ENCODE measurements at regions not wholly inside any gene's neighbourhood (a gene's known extent, or its start where the extent isn't known, plus 50 kb on each side); places are given as distances from the start of the nearest gene placed in this dataset.

DNA sequence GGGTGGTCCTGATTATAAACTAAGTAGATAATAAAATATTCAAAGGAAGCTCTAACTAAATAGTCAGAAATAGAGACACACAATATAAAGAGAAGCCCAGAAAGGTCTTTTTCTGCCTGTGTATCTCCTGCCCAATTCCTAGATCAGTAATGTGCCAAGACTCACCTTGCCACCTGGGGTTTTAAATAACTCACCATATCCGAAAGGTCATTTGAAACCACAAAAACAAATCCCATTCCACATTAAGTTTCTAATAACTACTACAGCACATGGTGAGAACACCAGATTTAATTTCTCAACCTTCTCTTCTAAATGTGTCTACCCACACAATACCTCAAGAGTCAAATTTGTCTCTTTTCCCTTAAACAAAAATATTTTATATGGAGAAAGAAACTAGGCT, 75.2 kb downstream of the ZNF608 start:
- TF ChIP-seq, protein P1, sequence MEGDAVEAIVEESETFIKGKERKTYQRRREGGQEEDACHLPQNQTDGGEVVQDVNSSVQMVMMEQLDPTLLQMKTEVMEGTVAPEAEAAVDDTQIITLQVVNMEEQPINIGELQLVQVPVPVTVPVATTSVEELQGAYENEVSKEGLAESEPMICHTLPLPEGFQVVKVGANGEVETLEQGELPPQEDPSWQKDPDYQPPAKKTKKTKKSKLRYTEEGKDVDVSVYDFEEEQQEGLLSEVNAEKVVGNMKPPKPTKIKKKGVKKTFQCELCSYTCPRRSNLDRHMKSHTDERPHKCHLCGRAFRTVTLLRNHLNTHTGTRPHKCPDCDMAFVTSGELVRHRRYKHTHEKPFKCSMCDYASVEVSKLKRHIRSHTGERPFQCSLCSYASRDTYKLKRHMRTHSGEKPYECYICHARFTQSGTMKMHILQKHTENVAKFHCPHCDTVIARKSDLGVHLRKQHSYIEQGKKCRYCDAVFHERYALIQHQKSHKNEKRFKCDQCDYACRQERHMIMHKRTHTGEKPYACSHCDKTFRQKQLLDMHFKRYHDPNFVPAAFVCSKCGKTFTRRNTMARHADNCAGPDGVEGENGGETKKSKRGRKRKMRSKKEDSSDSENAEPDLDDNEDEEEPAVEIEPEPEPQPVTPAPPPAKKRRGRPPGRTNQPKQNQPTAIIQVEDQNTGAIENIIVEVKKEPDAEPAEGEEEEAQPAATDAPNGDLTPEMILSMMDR (IDR thresholded peaks at IDR 0.05), result no peak
- TF ChIP-seq TEAD4 (IDR thresholded peaks at IDR 0.05; ENCODE audit: borderline replicate concordance, insufficient read depth) (no peak), NFIC (IDR thresholded peaks at IDR 0.05; ENCODE audit: borderline replicate concordance) (no peak), EZH2phosphoT487 (IDR thresholded peaks at IDR 0.05; ENCODE audit: borderline replicate concordance, low read depth) (no peak), POLR2AphosphoS5 (IDR thresholded peaks at IDR 0.05; ENCODE audit: low read depth, low read length) (no peak), YY1 (IDR thresholded peaks at IDR 0.05; ENCODE audit: low read depth) (no peak), JUND (IDR thresholded peaks at IDR 0.05) (no peak), MEF2A (IDR thresholded peaks at IDR 0.05; ENCODE audit: borderline replicate concordance, low read depth) (no peak)

All from SK-N-SH (cell line).